Stimulated activated naive CD8-positive, alpha-beta T cell treated with anti-CD3 and anti-CD28 coated beads, Interleukin-15, Interleukin-2, amounts not matched to agents 100 U/mL and 50 U/mL, for 24 hours (primary cell): ENCODE measurements at regions not wholly inside any gene's neighbourhood (a gene's known extent, or its start where the extent isn't known, plus 50 kb on each side); places are given as distances from the start of the nearest gene placed in this dataset.
"Not testable (repeated sequence)": the region's sequence is repeated elsewhere in the genome, so short reads cannot be mapped to it uniquely, and the experiment has no call there.

ENCODE experiments used
- ATAC-seq: fragments of 150-1000 bp; cut with Tn5 transposase; one replicate; pipeline ENCODE4 v1.10.0; 2021
- DNase-seq: peaks from one replicate; pipeline ENCODE4 v3.0.0; 2021

- DNase-seq: no peak
- no peak for ATAC-seq
Observed at GRCh38 chr17:70434536-70435490, 265.5 kb downstream of the KCNJ2 start.

GRCh38 chr17:70437656-70438055 is 268.3 kb downstream of the KCNJ2 start:
- no peak for ATAC-seq
- DNase-seq: no peak

- no peak for DNase-seq
- no peak for ATAC-seq
Observed at GRCh38 chr17:70446446-70446845, 277.1 kb downstream of the KCNJ2 start.

- no peak for ATAC-seq
- no peak for DNase-seq
Observed at GRCh38 chr17:70447588-70447987, 278.3 kb downstream of the KCNJ2 start.

DNA sequence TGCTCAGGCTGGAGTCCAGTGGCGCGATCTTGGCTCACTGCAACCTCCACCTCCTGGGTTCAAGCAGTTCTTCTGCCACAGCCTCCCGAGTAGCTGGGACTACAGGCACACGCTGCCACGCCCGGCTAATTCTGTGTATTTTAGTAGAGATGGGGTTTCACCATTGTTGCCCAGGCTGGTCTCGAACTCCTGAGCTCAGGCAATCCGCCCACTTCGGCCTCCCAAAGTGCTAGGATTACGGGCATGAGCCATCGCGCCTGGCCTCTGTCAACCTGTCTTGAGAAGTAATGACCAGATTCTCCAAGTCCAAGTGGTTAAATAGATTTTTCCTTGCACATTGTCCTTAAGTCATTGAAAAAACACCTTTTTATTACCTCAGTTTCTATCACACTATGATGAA is 283.7 kb downstream of the KCNJ2 start:
- not testable (repeated sequence) for DNase-seq, ATAC-seq

GRCh38 chr17:70454377-70454776 is 285.0 kb downstream of the KCNJ2 start:
- no peak for DNase-seq
- no peak for ATAC-seq

GRCh38 chr17:70454908-70455307 is 285.6 kb downstream of the KCNJ2 start:
- DNase-seq (no peak), ATAC-seq (no peak)

DNA sequence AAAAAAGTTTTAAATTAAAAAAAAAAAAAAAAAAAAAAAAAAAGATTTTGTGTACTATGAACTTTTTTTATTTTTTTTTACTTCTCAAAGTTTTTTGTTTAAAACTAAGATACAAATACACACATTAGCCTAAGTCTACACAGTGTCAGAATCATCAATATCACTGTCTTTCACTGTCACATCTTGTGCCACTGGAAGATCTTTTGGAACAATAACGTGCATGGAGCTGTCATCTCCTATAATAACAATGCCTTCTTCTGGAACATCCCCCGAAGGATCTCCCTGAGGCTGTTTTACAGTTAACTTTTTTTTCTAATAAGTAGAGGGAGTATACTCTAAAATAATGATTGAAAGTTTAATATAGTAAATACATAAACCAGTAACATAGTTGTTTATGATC is 295.7 kb downstream of the KCNJ2 start:
- ATAC-seq (no peak), DNase-seq (no peak)

- no peak for ATAC-seq
Observed at GRCh38 chr17:70468661-70469060, 299.3 kb downstream of the KCNJ2 start.

GRCh38 chr17:70473049-70473448 is 303.7 kb downstream of the KCNJ2 start:
- DNase-seq (no peak), ATAC-seq (no peak)

More at GRCh38 chr17:70468661-70469060, 299.3 kb downstream of the KCNJ2 start:
- no peak for DNase-seq

DNA sequence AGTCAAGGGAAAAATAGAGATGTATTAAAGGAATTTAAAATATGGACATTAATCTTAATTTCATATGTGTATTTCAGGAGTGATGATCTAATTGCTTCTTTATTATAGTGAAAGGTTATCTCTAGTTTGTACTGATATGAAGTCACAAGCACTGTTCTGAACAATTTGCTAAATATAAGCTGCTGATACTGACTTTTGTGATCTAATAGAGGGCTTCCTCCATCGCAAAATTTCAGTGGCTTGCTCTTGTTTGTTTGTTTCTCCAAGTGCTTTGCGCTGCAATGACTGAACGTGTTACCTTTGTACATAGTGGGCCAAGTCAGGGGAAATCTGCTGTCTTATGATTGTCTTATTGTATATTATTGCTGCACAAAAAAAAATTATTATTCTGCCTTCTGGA is 307.0 kb downstream of the KCNJ2 start:
- no peak for DNase-seq

DNA sequence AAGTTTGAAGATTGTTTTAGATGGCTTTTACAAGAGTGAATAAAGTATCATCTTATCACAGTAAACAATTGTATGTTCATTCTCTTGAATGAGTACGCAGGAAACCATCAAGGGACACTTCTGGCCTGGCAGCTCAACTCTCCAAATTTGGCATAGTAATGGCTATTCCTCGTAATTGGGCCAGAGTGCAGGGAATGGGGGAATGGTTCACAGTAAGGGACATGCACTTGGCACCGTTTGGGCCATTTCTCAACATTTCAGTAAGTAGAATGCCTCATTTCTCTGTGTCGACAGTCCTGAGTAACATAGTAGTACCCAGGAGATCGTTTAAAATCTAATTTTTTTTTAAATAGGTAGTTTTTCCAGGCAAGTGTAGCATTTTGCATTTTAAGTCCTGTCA is 309.6 kb downstream of the KCNJ2 start:
- DNase-seq (no peak), ATAC-seq (no peak)

More for the DNA sequence above, 307.0 kb downstream of the KCNJ2 start:
- no peak for ATAC-seq

DNA sequence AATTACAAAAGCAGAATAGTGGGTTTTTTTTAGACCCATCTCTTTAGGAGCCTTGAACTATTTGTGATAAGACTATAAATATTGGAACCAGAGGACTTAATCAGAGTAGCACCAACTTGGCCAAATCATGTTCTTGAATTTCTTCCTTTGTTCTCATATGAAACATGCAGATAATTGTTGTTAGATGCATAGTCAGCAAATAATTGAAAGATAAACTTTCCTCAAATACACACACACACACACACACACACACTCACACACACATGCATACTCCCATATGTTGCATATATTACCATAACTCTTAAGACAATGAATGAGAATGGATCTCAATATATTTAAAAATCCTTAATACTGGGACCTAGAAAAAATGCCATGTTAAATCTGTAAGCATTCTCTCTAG is 310.4 kb downstream of the KCNJ2 start:
- DNase-seq: no peak
- ATAC-seq: no peak

DNA sequence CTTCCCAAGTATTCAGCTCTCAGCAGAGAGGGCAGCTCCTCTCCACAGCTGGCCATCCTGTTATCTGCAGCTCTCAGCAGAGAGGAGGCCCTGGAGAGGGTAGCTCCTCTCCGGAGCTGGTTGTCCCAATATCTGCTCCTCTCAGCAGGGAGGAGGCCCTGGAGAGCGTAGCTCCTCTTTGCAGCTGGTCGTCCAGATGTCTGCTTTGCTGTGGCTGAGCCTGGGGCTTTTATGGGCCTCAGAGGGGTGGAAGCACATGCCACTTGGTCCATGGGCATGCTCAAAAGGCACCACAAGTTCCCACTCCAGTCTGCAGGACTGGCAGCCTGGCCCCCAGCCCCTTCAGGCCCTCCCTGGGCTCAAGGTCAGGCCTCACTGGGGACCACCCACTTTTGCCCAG is 314.3 kb downstream of the KCNJ2 start:
- DNase-seq (no peak), ATAC-seq (no peak)

DNA sequence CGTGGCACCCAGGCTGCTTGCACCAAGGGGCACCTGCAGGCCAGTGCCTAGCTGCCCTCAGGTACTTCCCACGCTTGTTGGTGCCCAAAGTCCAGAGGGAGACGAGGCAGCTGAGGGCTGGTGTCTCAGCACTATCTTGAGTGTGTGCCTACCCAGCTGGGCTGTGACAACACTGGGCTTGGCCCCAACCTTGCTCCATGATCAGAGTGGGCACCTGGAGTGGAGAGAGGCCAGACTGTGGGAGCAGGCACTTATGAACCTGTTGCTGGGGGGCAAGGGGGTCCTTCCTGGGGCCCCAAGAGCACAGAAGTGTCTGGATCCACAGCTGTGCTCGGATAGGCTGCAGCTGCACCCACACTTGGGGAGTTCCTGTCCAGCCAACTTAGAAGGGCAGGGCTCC is 314.7 kb downstream of the KCNJ2 start:
- ATAC-seq: no peak

GRCh38 chr17:70484496-70484895 is 315.2 kb downstream of the KCNJ2 start:
- ATAC-seq (no peak), DNase-seq (no peak)

More for the DNA sequence above, 314.7 kb downstream of the KCNJ2 start:
- DNase-seq: no peak

GRCh38 chr17:70492368-70492767 is 323.0 kb downstream of the KCNJ2 start:
- no peak for DNase-seq
- ATAC-seq: no peak

GRCh38 chr17:70493277-70493874 is 324.0 kb downstream of the KCNJ2 start:
- ATAC-seq: no peak
- no peak for DNase-seq

DNA sequence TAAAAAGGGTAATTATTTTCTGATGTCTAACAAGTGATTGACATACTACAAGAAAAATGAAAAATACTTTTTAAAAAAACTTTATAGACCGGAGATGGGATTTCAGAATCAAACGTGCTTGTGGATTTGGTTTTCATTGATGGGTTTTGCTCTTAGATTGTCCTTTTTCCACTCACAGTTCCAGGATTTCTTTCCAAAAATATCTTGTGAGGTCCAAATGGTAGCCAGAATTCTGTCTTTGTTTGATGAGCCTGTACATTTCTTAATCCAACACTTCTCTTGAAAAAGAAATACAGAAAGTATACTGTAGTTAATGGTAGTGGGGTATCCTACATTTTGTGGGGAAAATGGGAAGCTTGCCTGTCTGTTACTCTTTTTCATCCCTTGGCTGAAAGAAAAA is 329.3 kb downstream of the KCNJ2 start:
- no peak for ATAC-seq
- DNase-seq: no peak

- ATAC-seq (no peak), DNase-seq (no peak)
Observed at GRCh38 chr17:70499067-70499786, 329.9 kb downstream of the KCNJ2 start.

- DNase-seq (no peak), ATAC-seq (no peak)
Observed at GRCh38 chr17:70503449-70503848, 334.1 kb downstream of the KCNJ2 start.

- DNase-seq: no peak
- ATAC-seq: no peak
Observed at GRCh38 chr17:70510288-70510687, 341.0 kb downstream of the KCNJ2 start.

GRCh38 chr17:70517816-70518215 is 348.5 kb downstream of the KCNJ2 start:
- no peak for ATAC-seq
- no peak for DNase-seq
